IPS-NIHi7 (cell line): ENCODE measurements at regions not wholly inside any gene's neighbourhood (a gene's known extent, or its start where the extent isn't known, plus 50 kb on each side); places are given as distances from the start of the nearest gene placed in this dataset.

Source experiments
- DNase-seq: peaks from one replicate; pipeline ENCODE4 v3.0.0; 2012; ENCODE audit warnings: mixed read lengths; ENCODE audit errors: extremely low spot score

GRCh38 chr15:95644100-95644875 is 686.2 kb upstream of the NR2F2 start:
- DNase-seq: no peak

- no peak for DNase-seq
Measured at GRCh38 chr15:95645791-95646338, 684.6 kb upstream of the NR2F2 start.

DNA sequence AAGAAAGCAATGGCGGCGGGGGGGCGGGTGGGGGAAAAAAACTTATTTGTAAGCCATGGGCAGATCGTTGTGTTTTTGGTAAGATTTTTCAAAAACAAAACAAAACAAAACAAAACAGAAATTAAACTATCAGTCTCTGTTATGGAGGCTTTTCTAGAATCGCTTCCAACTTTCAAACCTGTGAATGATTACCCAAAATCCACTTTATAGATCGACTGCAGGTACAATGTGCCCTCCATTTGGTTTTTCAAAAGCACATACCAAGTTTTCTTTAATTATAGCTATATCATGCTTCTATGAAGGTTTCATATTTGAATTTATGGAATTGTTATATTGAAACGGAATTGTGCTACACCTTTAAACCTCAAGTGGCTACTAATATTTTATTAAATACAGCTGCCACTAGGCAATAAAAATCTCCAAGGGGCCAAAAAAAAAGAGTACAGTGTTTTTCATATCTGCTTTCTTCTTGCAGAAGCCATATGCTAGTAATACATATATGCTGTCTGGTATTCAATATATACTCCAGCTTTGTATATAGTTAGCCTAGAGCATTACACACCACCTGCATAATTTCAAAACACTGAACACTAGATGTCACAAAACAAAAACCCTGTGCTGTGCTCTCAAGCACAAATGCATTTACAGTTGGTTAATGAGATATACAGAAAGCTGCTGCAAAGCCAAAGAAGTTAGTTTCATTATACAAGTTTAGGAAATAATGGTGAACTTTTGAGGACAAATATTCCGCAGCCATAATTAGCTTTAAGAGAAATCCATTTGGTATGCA is 683.8 kb upstream of the NR2F2 start:
- no peak for DNase-seq

DNA sequence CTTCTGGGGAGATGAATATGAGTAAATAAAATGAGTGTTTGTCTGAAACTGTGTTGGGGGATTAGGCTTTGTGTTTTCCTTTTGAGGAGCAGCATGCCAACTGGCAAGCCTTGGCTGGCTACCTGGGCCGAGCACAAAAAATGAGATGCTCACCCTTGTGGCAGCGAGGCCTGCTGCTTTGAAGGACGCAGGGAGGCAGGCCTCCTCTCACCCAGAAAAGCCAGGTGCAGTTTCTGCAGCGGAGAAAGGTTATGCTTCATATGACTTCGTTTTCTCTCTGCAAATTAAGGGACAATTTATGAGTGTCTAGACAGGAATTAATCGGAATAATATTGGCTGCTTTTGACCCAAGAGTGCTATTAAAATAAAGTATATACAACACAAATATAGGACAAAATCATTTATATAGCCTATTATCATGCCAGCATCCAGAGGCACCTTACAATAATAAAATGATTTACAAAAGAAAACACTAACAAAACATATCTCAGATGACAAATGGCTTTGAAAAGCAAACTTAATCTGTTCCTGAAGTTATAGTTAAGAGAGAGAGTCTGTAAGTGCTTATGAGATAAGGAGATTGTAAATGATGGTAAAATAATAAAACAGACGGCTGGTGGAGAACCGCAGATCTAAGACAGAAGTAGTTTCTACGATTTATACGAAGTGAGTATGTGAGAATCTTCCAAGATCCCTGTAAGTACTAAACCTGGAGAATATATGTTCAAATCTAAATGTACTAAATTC is 682.8 kb upstream of the NR2F2 start:
- DNase-seq: no peak

DNA sequence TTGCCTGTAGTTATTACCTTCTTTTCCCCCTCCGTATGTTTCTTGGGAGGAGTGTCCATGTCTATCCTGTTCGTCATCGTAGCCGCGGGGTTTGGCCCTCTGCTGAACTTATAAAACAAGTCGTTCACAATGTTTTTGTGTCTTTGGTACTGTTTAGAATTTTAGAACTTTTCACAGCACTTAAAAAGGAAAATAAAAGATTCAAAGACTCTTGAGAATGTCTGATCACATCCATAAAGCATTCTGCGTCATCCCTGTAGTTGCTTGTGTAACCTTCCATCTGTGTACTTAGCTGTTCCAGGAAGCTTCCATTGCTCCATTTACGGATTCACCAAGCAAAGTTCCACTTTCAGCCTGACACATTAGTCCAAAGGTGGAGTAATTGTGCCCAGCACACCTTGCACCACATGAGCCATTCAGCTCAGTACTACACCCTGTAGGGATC is 677.1 kb upstream of the NR2F2 start:
- no peak for DNase-seq

DNA sequence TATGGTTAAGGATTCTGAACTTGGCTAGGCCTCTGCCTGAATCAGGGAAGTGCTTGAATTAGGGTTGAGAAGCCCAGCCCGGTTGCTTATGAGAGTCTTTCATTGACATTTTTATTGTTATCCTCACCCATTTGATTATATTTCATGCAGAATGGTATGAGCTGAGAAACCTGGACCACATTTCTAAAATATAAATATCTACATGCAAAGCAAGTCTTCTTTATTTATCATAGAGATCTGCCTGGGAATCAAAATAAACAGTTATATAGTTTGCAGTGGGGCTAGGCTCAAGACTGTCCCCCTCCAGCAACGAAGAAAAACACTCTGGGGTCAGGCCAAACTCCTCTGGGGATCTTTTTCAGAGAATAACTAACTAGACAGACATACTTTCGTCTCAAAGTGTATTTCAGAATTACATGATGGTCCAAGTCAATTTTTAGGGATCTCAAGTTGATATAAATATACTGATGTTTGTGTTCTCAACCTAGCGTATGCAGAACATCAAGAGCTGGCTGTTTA is 675.4 kb upstream of the NR2F2 start:
- DNase-seq: no peak

GRCh38 chr15:95656595-95656994 is 673.9 kb upstream of the NR2F2 start:
- DNase-seq: no peak

DNA sequence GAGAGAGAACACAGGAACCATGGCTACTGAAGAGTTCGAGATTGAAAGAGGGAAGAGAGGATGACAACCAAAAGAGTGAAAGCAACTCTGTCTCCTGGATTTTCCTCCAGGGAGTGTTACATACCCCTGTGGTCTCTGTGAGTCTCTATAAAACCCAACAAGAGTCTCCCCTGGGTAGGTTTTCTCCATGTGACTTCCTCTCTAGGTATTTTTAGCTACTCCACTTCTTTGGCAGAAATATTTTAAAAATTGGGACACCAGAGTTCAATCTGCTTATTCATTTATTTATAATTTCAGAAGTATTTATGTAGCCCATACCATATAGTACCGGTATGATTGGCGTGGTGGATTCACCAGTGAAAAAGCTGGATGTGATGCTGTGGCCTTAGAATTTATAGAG is 671.7 kb upstream of the NR2F2 start:
- no peak for DNase-seq

GRCh38 chr15:95659656-95660055 is 670.8 kb upstream of the NR2F2 start:
- no peak for DNase-seq

DNA sequence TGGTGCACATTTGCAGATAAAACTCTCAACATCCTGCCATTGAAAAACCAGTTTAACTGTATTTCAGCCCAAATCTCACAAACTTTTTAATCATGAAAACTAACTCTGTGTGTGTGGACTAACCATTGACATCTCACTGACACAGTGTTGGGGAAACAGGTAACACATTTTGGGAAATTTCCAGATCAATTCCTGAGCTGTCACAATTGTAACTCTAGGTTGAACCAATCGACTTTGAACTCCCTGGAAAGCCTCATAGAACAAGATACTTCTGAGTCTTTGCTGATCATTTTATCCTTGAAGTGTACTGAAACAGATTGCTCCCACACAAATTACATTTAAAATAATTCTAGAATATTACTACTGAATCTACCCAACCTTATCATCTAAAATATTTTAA is 667.9 kb upstream of the NR2F2 start:
- DNase-seq: no peak

GRCh38 chr15:95663156-95664100 is 667.1 kb upstream of the NR2F2 start:
- no peak for DNase-seq

DNA sequence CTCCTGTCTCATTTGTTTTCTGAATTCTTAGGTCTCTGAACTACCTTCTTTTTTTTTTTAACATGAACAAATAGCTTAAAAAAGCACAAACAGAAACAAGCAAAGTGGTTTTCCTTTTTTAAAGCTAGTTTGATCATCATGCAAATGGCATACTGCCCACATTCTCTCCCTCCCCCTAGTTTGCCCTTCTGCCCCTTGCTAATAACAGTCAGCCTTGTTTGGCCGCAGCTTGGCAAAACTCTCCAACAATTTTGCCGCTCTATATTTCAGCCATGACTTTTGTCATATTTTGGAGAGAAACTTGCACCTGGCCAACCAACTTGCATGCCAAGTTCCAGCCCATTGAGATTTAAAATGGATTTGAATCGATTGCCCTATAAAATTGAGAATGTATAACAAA is 666.0 kb upstream of the NR2F2 start:
- DNase-seq: no peak

DNA sequence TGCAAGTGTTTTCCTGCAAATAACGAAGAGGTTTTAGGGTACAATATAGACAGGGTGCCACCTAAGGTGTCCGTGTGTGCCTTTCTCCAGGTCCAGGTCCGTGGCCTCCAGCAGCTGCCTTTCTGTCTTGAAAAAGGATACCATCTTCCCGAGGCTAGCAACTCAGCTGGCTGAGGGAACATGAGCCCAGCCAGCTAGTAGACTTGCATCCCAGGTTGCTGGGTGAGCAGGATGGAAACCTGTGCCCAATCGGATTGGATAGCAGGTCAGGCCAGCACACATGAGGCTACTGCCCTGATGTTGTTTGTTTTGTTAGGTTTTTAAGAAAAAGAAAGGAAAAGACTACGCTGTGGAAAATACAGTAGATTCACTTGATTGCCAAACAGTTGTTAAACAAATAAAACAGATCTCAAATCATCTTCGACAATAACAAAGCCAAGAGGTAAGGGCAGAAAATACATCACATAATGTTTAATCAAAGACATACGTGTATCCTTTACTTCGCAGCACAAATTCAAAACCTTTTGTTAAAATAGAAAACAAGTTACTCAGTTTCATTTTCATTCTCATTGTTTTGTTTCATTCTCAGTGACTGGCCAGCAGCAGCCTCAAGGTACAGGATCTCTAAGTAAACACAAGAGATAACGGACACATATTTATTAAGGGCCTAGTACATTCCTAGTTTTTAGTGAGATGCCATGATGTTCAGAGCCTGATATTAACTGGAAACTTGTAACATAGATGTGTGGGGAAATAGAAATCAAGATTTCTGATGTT is 661.2 kb upstream of the NR2F2 start:
- DNase-seq: peak; percentile 16

DNA sequence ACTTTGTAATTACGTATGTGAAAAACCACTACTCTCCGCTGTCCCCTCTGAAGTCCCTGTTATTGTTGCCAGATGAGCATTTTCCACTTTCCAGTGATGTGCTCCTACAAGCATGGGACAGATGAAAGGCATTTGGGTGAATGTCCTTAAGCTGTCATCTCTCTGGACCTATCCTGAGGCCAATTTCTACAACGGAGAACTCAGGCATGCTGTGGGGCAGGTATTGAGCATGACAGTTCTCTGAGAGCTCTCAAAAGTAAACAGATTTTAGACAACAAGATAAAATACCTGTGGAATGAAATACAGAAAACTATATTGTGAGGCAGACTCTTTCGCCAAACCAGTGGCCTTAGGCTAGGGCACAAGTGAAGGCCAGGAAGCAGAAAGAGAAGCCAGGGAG is 656.5 kb upstream of the NR2F2 start:
- DNase-seq: no peak

GRCh38 chr15:95676500-95676899 is 654.0 kb upstream of the NR2F2 start:
- DNase-seq: no peak

DNA sequence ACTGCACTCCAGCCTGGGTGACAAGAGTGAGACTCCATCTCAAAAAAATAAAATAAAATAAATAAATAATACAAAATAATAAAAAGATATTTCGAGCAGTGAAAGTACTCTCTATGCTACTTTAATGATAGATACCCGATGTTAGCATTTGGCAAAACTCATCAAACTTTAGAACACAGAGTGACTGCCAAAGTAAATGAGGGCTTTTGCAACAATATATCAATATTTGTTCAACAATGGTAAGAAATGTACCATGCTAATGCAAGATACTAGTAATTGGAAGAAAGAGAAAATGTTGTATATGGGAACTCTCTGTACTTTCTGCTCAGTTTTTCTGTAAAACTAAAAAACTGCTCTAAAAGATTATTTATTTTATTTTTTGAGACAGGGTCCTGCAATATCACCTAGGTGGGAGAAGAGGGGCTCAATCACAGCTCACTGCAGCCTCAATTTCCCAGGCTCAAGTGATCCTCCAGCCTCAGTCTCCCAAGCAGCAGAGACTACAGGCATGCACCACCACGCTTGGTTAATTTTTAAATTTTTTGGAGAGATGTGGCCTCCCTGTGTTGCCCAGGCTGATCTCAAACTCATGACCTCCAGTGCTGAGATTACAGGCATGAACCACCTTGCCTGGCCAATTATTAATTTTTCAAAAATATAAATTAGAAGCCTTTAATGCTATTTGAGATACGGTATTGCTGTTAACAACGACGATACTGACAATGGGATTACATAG is 650.5 kb upstream of the NR2F2 start:
- DNase-seq: no peak

DNA sequence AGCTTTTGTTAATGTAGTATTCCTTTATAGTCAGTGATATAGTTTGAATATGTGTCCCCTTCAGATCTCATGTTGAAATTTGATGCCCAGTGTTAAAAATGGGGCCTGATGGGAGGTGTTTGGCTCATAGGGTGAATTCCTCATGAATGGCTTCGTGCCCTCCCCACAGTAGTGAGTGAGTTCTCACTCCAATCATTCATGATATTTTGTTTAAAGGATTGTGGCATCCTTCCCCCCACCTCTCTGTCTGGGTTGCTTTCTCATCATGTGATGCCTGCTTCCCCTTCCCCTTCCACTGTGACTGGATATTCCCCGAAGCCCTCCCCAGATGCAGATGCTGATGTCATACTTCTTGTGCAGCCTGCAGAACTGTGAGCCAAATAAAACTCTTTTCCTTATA is 649.8 kb upstream of the NR2F2 start:
- DNase-seq: no peak

DNA sequence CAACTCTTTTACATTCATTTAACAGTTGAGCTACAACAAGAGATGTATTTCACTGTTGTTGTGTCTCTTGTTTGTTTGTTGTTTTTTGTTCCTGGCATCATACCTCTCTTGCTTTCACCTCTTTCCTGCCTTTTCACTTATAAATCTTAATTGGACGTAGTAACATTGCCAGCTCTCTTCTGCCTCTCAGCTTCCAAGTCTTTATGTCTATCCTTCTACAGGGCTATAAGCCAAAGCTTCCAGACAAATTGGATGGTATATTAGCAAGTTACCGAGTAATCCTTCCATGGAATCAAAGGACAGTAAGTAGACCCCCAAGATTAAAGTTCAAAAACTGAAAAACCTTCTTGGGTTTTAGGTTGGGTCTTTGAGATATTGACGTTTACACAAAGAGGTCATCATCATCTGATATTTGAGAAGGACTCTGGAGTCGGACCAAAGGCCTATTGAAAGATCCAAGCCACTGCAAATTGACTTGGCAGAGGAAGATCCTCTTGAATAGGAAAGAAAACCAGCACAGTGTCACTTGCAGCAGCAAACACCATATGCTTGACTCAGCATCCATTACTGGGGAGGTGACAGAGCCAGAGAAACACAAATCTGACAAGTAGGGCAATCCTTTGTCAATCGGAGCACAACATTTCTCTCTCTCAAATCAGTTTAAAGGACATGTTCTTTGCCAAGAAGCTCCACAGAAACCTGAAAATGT is 648.5 kb upstream of the NR2F2 start:
- DNase-seq: no peak

DNA sequence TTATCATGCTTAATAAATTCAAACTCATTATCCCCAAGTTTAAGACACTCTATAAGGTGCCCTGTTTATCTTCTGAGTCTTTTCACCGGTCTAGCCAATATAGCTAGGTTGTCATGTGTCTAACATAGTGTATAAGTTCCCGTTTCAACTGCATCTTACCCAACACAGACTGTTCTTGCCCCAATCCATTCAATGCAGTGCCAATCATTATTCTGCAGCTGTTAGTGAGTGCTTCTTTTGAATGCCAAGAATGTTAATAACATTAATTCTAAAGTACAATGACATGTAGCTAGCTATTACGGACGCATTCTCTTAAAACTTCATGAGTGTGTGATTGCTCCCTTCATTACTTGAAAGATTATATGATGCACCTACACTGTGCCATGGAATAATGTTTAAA is 646.4 kb upstream of the NR2F2 start:
- DNase-seq: no peak
